ENCODE measurements at regions not wholly inside any gene's neighbourhood (a gene's known extent, or its start where the extent isn't known, plus 50 kb on each side); places are given as distances from the start of the nearest gene placed in this dataset.
A peak's percentile ranks its signal among the peaks of the same experiment; 100 is the strongest.

DNA sequence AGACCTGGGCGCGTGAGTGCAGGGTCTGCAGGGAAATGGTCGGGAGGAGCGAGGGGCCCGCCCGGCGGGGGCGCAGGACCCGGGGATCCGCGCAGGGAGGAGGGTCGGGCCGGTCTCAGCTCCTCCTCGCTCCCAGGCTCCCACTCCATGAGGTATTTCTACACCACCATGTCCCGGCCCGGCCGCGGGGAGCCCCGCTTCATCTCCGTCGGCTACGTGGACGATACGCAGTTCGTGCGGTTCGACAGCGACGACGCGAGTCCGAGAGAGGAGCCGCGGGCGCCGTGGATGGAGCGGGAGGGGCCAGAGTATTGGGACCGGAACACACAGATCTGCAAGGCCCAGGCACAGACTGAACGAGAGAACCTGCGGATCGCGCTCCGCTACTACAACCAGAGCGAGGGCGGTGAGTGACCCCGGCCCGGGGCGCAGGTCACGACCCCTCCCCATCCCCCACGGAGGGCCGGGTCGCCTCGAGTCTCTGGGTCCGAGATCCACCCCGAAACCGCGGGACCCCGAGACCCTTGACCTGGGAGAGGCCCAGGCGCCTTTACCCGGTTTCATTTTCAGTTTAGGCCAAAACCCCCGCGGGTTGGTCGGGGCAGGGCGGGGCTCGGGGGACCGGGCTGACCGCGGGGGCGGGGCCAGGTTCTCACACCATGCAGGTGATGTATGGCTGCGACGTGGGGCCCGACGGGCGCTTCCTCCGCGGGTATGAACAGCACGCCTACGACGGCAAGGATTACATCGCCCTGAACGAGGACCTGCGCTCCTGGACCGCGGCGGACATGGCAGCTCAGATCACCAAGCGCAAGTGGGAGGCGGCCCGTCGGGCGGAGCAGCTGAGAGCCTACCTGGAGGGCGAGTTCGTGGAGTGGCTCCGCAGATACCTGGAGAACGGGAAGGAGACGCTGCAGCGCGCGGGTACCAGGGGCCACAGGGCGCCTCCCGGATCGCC, 54.2 kb upstream of the HLA-A start:
- H3K4me3 Mint-ChIP-seq, result peak overlapping the region; percentile 93
- Histone ChIP-seq H3K9me3 (ENCODE audit: control insufficient read depth in 1 of 2, insufficient read depth in 1 of 2, low read length in 2 of 2) (no peaks in the 10 kb centered on the region), H3K27me3 (ENCODE audit: control insufficient read depth in 1 of 2, insufficient read depth in 2 of 2, low read length in 2 of 2) (no peaks in the 10 kb centered on the region), H3K36me3 (ENCODE audit: insufficient read depth, low read length) (no peaks in the 10 kb centered on the region), H3K27ac (ENCODE audit: low read depth in 1 of 2, low read length in 2 of 2) (peak overlapping the region; percentile 73 to 89), H3K4me3 (ENCODE audit: low read length) (peak overlapping the region; percentile 86), H3K4me1 (ENCODE audit: insufficient read depth, low read length) (peaks cover 22% of the 10 kb centered on the region)
- DNase-seq, result peak; percentile 66 to 95 (median 84)
- no peaks in the 10 kb centered on the region for H3K9me3 Mint-ChIP-seq
- ATAC-seq (ENCODE audit: poor library complexity), result peak; percentile 80
- ChIA-PET CTCF (no interaction called here), POLR2A (interaction anchor here (0.6 to 2.2 kb wide), 12 partner anchors 11 to 173 kb away, joined by 3 to 19 read pairs (median 4); partner anchors contain the start of genes HLA-A and POLR1H)
- H3K36me3 Mint-ChIP-seq (ENCODE audit: low read depth), result peaks cover 37% of the 10 kb centered on the region
- TF ChIP-seq, protein P1, sequence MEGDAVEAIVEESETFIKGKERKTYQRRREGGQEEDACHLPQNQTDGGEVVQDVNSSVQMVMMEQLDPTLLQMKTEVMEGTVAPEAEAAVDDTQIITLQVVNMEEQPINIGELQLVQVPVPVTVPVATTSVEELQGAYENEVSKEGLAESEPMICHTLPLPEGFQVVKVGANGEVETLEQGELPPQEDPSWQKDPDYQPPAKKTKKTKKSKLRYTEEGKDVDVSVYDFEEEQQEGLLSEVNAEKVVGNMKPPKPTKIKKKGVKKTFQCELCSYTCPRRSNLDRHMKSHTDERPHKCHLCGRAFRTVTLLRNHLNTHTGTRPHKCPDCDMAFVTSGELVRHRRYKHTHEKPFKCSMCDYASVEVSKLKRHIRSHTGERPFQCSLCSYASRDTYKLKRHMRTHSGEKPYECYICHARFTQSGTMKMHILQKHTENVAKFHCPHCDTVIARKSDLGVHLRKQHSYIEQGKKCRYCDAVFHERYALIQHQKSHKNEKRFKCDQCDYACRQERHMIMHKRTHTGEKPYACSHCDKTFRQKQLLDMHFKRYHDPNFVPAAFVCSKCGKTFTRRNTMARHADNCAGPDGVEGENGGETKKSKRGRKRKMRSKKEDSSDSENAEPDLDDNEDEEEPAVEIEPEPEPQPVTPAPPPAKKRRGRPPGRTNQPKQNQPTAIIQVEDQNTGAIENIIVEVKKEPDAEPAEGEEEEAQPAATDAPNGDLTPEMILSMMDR (IDR thresholded peaks at IDR 0.05), result no peak
- peak overlapping the region; percentile 97 for H3K27ac Mint-ChIP-seq
- intact Hi-C loops (cut with DNase I, micrococcal nuclease), result loop anchor here (2.0 to 5.0 kb wide), 5 partner anchors 39 to 79 kb away; partner anchors contain the start of gene HLA-A (in 1 of the 2)
- peaks cover 43% of the 10 kb centered on the region for H3K4me1 Mint-ChIP-seq (ENCODE audit: low read depth)
- no peaks in the 10 kb centered on the region for H3K27me3 Mint-ChIP-seq

All from CD4-positive, alpha-beta T cell (primary cell).